ENCODE measurements at regions not wholly inside any gene's neighbourhood (a gene's known extent, or its start where the extent isn't known, plus 50 kb on each side); places are given as distances from the start of the nearest gene placed in this dataset.
"Not testable (repeated sequence)": the region's sequence is repeated elsewhere in the genome, so short reads cannot be mapped to it uniquely, and the experiment has no call there.

DNA sequence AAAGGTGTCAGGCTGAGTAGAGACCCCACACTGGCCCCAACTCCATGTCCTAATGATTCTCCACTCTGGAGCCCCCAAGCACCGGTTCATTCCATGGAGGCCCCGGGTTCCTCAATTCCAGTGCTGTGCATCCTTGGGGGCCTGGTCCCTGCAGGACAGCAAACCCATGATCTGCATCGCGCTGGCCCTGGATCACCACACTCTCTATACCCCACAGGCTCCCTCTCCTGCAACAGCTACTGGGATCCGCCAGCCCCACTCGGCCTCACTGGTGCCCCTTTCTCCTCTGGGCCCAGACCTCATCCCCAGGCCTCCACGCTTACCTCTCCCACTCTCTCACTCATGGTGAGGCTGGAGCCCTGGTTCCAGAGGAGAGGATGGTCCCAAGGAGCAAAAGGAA, 68.6 kb upstream of the TUBA3E start:
- H3K27me3 ChIP-seq (ENCODE audit: control insufficient read depth, insufficient read depth, low read length); CTCF ChIA-PET; DNase-seq (ENCODE audit: low read depth, low spot score); POLR2A ChIA-PET; H3K4me3 ChIP-seq (ENCODE audit: low read depth, low read length); H3K27ac ChIP-seq (ENCODE audit: low read depth, low read length); H3K9me3 ChIP-seq (ENCODE audit: control insufficient read depth, insufficient read depth, low read length): not testable (repeated sequence)

DNA sequence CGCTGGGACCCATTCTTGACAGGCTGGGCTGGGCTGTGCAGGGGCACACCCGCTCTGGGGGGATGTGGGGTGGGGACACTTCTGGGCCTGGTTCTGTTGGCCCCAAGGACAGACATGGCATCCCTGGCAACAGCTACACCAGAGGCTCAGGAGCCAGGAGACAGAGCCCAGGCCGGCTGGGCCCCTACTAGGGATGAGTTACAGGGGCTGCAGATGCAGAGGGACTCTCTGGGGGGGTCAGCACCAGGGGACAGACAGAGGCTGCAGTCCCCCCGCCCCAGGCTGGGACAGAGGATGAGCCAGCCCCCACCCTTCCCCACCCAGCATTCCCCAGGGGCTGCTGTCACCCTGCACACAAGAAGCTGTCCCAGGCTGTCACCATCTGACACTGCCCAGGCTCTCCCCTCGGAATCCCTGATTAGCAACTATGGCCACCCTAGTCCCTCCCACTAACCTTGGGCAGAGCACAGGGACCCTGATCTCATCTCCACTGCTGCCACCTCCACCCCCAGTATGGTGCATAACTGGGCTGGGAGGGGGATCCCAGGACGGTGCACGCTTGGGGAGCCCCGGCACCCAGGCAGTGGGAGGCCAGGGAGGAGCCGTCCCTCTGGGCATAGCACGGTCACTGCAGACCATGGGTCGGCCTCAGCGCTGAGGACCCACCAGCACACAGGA, 67.5 kb upstream of the TUBA3E start:
- CTCF ChIA-PET; H3K4me3 ChIP-seq (ENCODE audit: low read depth, low read length); POLR2A ChIA-PET; H3K27ac ChIP-seq (ENCODE audit: low read depth, low read length); DNase-seq (ENCODE audit: low read depth, low spot score); H3K9me3 ChIP-seq (ENCODE audit: control insufficient read depth, insufficient read depth, low read length): not testable (repeated sequence)
- peaks cover 12% of the 10 kb centered on the region for H3K27me3 ChIP-seq (ENCODE audit: control insufficient read depth, insufficient read depth, low read length)

DNA sequence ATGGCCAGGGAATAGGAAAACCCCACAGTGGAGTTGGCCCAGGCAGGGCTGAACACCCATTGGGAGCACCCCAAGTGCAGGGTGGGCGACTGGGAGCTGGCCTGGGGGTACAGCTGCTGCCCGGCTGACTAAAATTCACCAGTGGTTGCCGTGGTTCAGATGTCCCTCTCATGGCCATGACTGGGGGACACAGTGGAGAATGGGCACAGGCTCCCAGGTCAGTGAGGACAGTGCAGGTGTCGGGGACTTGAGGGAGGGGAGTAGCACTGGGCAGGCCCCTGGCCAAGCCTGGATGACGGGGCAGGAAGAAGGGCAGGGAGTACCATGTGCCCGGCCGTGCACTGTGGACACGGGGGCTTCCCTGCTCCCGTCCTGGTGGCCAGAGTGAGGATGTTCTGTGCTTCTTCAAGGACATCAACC, 66.7 kb upstream of the TUBA3E start:
- POLR2A ChIA-PET, CTCF ChIA-PET: not testable (repeated sequence)

DNA sequence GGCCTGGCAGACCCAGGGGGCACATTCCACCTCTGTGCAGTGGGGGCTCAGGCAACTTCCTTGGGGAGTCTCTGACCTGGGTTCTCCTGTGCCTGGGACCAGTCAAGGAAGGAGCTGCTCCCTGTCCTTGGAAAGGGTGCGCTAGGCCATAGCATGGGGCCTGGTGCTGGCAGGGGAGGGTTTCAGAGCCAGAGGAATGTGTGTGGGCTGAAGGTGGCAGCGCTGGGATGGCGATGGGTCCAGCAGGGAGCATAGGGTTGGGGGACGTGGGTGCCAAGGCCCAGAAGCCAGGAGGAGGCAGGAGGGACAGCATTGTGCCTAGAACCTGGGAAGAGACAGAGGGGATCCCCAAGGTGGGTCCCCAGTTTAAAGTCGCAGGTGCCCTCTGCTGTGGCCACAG, 66.3 kb upstream of the TUBA3E start:
- ChIA-PET POLR2A (no interaction called here), CTCF (no interaction called here)
- H3K27me3 ChIP-seq (ENCODE audit: control insufficient read depth, insufficient read depth, low read length) = peaks cover 18% of the 10 kb centered on the region
- H3K4me3 ChIP-seq (ENCODE audit: low read depth, low read length) = no peak overlapping the region
- H3K27ac ChIP-seq (ENCODE audit: low read depth, low read length) = no peak overlapping the region
- no peaks in the 10 kb centered on the region for H3K9me3 ChIP-seq (ENCODE audit: control insufficient read depth, insufficient read depth, low read length)
- DNase-seq (ENCODE audit: low read depth, low spot score) = no peak
- TF ChIP-seq, protein P1, sequence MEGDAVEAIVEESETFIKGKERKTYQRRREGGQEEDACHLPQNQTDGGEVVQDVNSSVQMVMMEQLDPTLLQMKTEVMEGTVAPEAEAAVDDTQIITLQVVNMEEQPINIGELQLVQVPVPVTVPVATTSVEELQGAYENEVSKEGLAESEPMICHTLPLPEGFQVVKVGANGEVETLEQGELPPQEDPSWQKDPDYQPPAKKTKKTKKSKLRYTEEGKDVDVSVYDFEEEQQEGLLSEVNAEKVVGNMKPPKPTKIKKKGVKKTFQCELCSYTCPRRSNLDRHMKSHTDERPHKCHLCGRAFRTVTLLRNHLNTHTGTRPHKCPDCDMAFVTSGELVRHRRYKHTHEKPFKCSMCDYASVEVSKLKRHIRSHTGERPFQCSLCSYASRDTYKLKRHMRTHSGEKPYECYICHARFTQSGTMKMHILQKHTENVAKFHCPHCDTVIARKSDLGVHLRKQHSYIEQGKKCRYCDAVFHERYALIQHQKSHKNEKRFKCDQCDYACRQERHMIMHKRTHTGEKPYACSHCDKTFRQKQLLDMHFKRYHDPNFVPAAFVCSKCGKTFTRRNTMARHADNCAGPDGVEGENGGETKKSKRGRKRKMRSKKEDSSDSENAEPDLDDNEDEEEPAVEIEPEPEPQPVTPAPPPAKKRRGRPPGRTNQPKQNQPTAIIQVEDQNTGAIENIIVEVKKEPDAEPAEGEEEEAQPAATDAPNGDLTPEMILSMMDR (IDR thresholded peaks at IDR 0.05; ENCODE audit: low read depth, low read length) = no peak

More for the DNA sequence above, 66.7 kb upstream of the TUBA3E start:
- not testable (repeated sequence) for H3K9me3 ChIP-seq (ENCODE audit: control insufficient read depth, insufficient read depth, low read length); H3K4me3 ChIP-seq (ENCODE audit: low read depth, low read length); H3K27ac ChIP-seq (ENCODE audit: low read depth, low read length); DNase-seq (ENCODE audit: low read depth, low spot score)
- peaks cover 17% of the 10 kb centered on the region for H3K27me3 ChIP-seq (ENCODE audit: control insufficient read depth, insufficient read depth, low read length)

DNA sequence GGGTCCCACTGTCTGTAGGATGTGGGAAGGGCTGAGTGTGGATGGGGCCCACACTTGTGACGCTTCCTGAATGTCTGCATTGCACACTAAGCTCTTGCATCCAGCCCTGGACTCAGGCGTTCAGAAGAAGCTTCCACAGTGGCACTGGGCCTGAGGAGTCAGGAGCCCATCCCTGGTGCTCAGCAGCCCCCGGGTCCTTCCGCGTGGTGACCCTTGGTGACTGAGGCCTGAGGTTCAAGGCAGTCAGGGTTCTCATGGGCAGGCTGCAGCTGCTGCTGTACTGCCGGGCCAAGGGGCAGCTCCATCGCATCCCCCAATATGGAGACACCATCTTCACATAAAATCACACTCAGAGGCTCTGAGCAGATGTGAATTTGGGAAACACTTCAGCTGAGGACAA, 65.8 kb upstream of the TUBA3E start:
- peaks cover 18% of the 10 kb centered on the region for H3K27me3 ChIP-seq (ENCODE audit: control insufficient read depth, insufficient read depth, low read length)
- POLR2A ChIA-PET = no interaction called here
- CTCF ChIA-PET = no interaction called here
- TF ChIP-seq, protein P1 (IDR thresholded peaks at IDR 0.05; ENCODE audit: low read depth, low read length) = no peak
- H3K27ac ChIP-seq (ENCODE audit: low read depth, low read length) = no peak overlapping the region
- no peak overlapping the region for H3K4me3 ChIP-seq (ENCODE audit: low read depth, low read length)
- H3K9me3 ChIP-seq (ENCODE audit: control insufficient read depth, insufficient read depth, low read length) = no peaks in the 10 kb centered on the region
- DNase-seq (ENCODE audit: low read depth, low spot score) = no peak

DNA sequence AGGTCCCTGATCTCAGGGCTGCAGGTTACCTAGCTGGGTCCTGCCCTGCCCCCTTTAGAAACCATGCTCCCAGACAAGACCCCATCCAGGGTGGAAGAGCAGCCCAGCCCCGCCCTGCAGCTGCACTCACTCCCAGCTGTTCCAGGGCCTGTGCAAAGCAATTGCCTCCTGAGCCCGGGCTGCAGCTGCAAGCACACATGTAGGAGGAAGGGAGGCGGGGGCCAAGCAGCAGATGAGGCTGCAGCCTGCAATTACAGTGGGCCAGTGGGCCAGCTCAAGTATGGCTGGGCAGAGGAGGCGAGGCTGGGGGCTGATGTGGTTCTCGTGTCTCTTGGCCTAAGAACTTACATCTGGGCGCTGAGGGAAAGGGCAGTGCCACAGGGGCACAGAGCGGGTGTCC, 65.4 kb upstream of the TUBA3E start:
- Histone ChIP-seq H3K9me3 (ENCODE audit: control insufficient read depth, insufficient read depth, low read length) (no peaks in the 10 kb centered on the region), H3K27ac (ENCODE audit: low read depth, low read length) (no peak overlapping the region), H3K27me3 (ENCODE audit: control insufficient read depth, insufficient read depth, low read length) (peaks cover 18% of the 10 kb centered on the region), H3K4me3 (ENCODE audit: low read depth, low read length) (no peak overlapping the region)
- CTCF ChIA-PET = no interaction called here
- POLR2A ChIA-PET = no interaction called here
- DNase-seq (ENCODE audit: low read depth, low spot score) = no peak
- TF ChIP-seq, protein P1 (IDR thresholded peaks at IDR 0.05; ENCODE audit: low read depth, low read length) = no peak

All from AG04450 (cell line).